HEK293 (cell line): ENCODE measurements at regions not wholly inside any gene's neighbourhood (a gene's known extent, or its start where the extent isn't known, plus 50 kb on each side); places are given as distances from the start of the nearest gene placed in this dataset.
A peak's percentile ranks its signal among the peaks of the same experiment; 100 is the strongest.

Experiments
- EGR2 ChIP-seq: fragments of 450-650 bp; formaldehyde crosslinking; IDR thresholded peaks from 2 replicates; pipeline ENCODE4 v1.5.1; 2016; ENCODE audit warnings: low read depth, missing biosample characterization, missing genetic modification characterization
- GLIS1 ChIP-seq: fragments of 450-650 bp; formaldehyde crosslinking; IDR thresholded peaks from 2 replicates; pipeline ENCODE4 v1.5.1; 2016; ENCODE audit warnings: missing biosample characterization, missing genetic modification characterization
- KLF9 ChIP-seq: fragments of 450-650 bp; formaldehyde crosslinking; IDR thresholded peaks from 2 replicates; pipeline ENCODE4 v1.5.1; 2016; ENCODE audit warnings: missing biosample characterization, missing genetic modification characterization, low read depth
- MYNN ChIP-seq: fragments of 450-650 bp; formaldehyde crosslinking; IDR thresholded peaks from 2 replicates; pipeline ENCODE4 v1.5.1; 2016; ENCODE audit warnings: missing biosample characterization, missing genetic modification characterization, borderline replicate concordance
- SP7 ChIP-seq: fragments of 450-650 bp; formaldehyde crosslinking; IDR thresholded peaks from 2 replicates; pipeline ENCODE4 v1.5.1; 2016; ENCODE audit warnings: missing biosample characterization, missing genetic modification characterization
- YY1 ChIP-seq: fragments of 450-650 bp; formaldehyde crosslinking; IDR thresholded peaks from 2 replicates; pipeline ENCODE4 v1.5.1; 2018; ENCODE audit warnings: missing biosample characterization, missing genetic modification characterization
- ZBTB17 ChIP-seq: fragments of 450-650 bp; formaldehyde crosslinking; IDR thresholded peaks from 2 replicates; pipeline ENCODE4 v1.5.1; 2016; ENCODE audit warnings: missing biosample characterization, missing genetic modification characterization
- ZBTB26 ChIP-seq: fragments of 450-650 bp; formaldehyde crosslinking; optimal IDR thresholded peaks from 2 replicates; pipeline ENCODE3; 2016; ENCODE audit warnings: missing biosample characterization, mild to moderate bottlenecking, missing genetic modification characterization
- ZEB2 ChIP-seq: fragments of 450-650 bp; formaldehyde crosslinking; IDR thresholded peaks from 2 replicates; pipeline ENCODE4 v1.5.1; 2016; ENCODE audit warnings: missing biosample characterization, missing genetic modification characterization
- ZFHX2 ChIP-seq: fragments of 450-650 bp; formaldehyde crosslinking; conservative IDR thresholded peaks from 2 replicates; pipeline ENCODE4 v1.5.1; 2016; ENCODE audit warnings: missing biosample characterization, missing genetic modification characterization
- ZNF174 ChIP-seq: fragments of 450-650 bp; formaldehyde crosslinking; IDR thresholded peaks from 2 replicates; pipeline ENCODE4 v1.5.0; 2017; ENCODE audit warnings: missing biosample characterization, mild to moderate bottlenecking, missing genetic modification characterization
- ZNF214 ChIP-seq: fragments of 450-650 bp; formaldehyde crosslinking; IDR thresholded peaks from 2 replicates; pipeline ENCODE4 v1.5.1; 2017; ENCODE audit warnings: missing biosample characterization, mild to moderate bottlenecking, missing genetic modification characterization, borderline replicate concordance
- ZNF335 ChIP-seq: fragments of 450-650 bp; formaldehyde crosslinking; conservative IDR thresholded peaks from 2 replicates; pipeline ENCODE4 v1.5.1; 2016; ENCODE audit warnings: missing biosample characterization, missing genetic modification characterization
- ZNF341 ChIP-seq: fragments of 450-650 bp; formaldehyde crosslinking; IDR thresholded peaks from 2 replicates; pipeline ENCODE4; 2016; ENCODE audit warnings: low read depth, missing biosample characterization, missing genetic modification characterization
- ZNF433 ChIP-seq: fragments of 450-650 bp; formaldehyde crosslinking; IDR thresholded peaks from 2 replicates; pipeline ENCODE4 v1.5.1; 2016; ENCODE audit warnings: missing biosample characterization, missing genetic modification characterization, low read depth
- ZNF518A ChIP-seq: fragments of 450-650 bp; formaldehyde crosslinking; conservative IDR thresholded peaks from 2 replicates; pipeline ENCODE4 v1.5.1; 2016; ENCODE audit warnings: low read depth, missing biosample characterization, missing genetic modification characterization
- ZNF544 ChIP-seq: fragments of 450-650 bp; formaldehyde crosslinking; IDR thresholded peaks from 2 replicates; pipeline ENCODE4 v1.5.0; 2017; ENCODE audit warnings: missing biosample characterization, missing genetic modification characterization
- ZNF560 ChIP-seq: fragments of 450-650 bp; formaldehyde crosslinking; IDR thresholded peaks from 2 replicates; pipeline ENCODE4 v1.5.1; 2017; ENCODE audit warnings: missing biosample characterization, missing genetic modification characterization, borderline replicate concordance
- ZNF658 ChIP-seq: fragments of 450-650 bp; formaldehyde crosslinking; IDR thresholded peaks from 2 replicates; pipeline ENCODE4; 2016; ENCODE audit warnings: missing biosample characterization, missing genetic modification characterization
- ZNF670 ChIP-seq: fragments of 450-650 bp; formaldehyde crosslinking; IDR thresholded peaks from 2 replicates; pipeline ENCODE4 v1.5.1; 2016; ENCODE audit warnings: missing biosample characterization, missing genetic modification characterization, low read depth
- ZNF830 ChIP-seq: fragments of 450-650 bp; IDR thresholded peaks from 2 replicates; pipeline ENCODE4 v1.5.0; 2018; ENCODE audit warnings: missing biosample characterization, missing genetic modification characterization, low read depth, mild to moderate bottlenecking, moderate library complexity
- ZSCAN16 ChIP-seq: fragments of 450-650 bp; formaldehyde crosslinking; IDR thresholded peaks from 2 replicates; pipeline ENCODE4 v1.5.1; 2016; ENCODE audit warnings: missing biosample characterization, missing genetic modification characterization
- TF ChIP-seq, protein P1 (sequence below): fragments of 450-650 bp; formaldehyde crosslinking; IDR thresholded peaks from 2 replicates; pipeline ENCODE4 v1.5.1; 2016; ENCODE audit warnings: missing biosample characterization, missing genetic modification characterization
- TF ChIP-seq, protein P2 (sequence below): fragments of 450-650 bp; formaldehyde crosslinking; IDR thresholded peaks from 2 replicates; pipeline ENCODE4 v1.5.1; 2017; ENCODE audit warnings: missing biosample characterization, missing genetic modification characterization
- TF ChIP-seq, protein P3 (sequence below): fragments of 450-650 bp; formaldehyde crosslinking; IDR thresholded peaks from 2 replicates; pipeline ENCODE4 v1.5.1; 2017; ENCODE audit warnings: missing biosample characterization, mild to moderate bottlenecking, missing genetic modification characterization, moderate library complexity

GRCh38 chr15:98428253-98428989, 219.9 kb upstream of the IGF1R start (continued):
- no peak for TF ChIP-seq MYNN (tag by site-specific recombination)
- no peak for TF ChIP-seq ZNF560 (tag by site-specific recombination)
- TF ChIP-seq ZNF658 (tag by site-specific recombination): no peak
- no peak for TF ChIP-seq ZNF174 (tag by site-specific recombination)
- TF ChIP-seq, protein P1, sequence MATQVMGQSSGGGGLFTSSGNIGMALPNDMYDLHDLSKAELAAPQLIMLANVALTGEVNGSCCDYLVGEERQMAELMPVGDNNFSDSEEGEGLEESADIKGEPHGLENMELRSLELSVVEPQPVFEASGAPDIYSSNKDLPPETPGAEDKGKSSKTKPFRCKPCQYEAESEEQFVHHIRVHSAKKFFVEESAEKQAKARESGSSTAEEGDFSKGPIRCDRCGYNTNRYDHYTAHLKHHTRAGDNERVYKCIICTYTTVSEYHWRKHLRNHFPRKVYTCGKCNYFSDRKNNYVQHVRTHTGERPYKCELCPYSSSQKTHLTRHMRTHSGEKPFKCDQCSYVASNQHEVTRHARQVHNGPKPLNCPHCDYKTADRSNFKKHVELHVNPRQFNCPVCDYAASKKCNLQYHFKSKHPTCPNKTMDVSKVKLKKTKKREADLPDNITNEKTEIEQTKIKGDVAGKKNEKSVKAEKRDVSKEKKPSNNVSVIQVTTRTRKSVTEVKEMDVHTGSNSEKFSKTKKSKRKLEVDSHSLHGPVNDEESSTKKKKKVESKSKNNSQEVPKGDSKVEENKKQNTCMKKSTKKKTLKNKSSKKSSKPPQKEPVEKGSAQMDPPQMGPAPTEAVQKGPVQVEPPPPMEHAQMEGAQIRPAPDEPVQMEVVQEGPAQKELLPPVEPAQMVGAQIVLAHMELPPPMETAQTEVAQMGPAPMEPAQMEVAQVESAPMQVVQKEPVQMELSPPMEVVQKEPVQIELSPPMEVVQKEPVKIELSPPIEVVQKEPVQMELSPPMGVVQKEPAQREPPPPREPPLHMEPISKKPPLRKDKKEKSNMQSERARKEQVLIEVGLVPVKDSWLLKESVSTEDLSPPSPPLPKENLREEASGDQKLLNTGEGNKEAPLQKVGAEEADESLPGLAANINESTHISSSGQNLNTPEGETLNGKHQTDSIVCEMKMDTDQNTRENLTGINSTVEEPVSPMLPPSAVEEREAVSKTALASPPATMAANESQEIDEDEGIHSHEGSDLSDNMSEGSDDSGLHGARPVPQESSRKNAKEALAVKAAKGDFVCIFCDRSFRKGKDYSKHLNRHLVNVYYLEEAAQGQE (tag by site-specific recombination): no peak
- no peak for TF ChIP-seq ZNF433 (tag by site-specific recombination)
- TF ChIP-seq ZNF518A: no peak
- TF ChIP-seq ZNF214: no peak
- no peak for TF ChIP-seq ZNF830
- peak; percentile 90 for TF ChIP-seq ZNF335 (tag by site-specific recombination)
- no peak for TF ChIP-seq KLF9 (tag by site-specific recombination)
- TF ChIP-seq, protein P2, sequence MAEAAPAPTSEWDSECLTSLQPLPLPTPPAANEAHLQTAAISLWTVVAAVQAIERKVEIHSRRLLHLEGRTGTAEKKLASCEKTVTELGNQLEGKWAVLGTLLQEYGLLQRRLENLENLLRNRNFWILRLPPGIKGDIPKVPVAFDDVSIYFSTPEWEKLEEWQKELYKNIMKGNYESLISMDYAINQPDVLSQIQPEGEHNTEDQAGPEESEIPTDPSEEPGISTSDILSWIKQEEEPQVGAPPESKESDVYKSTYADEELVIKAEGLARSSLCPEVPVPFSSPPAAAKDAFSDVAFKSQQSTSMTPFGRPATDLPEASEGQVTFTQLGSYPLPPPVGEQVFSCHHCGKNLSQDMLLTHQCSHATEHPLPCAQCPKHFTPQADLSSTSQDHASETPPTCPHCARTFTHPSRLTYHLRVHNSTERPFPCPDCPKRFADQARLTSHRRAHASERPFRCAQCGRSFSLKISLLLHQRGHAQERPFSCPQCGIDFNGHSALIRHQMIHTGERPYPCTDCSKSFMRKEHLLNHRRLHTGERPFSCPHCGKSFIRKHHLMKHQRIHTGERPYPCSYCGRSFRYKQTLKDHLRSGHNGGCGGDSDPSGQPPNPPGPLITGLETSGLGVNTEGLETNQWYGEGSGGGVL: no peak
- no peak for TF ChIP-seq ZNF544
- TF ChIP-seq, protein P3, sequence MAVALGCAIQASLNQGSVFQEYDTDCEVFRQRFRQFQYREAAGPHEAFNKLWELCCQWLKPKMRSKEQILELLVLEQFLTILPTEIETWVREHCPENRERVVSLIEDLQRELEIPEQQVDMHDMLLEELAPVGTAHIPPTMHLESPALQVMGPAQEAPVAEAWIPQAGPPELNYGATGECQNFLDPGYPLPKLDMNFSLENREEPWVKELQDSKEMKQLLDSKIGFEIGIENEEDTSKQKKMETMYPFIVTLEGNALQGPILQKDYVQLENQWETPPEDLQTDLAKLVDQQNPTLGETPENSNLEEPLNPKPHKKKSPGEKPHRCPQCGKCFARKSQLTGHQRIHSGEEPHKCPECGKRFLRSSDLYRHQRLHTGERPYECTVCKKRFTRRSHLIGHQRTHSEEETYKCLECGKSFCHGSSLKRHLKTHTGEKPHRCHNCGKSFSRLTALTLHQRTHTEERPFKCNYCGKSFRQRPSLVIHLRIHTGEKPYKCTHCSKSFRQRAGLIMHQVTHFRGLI: peak; percentile 85
- peak; percentile 49 for TF ChIP-seq ZBTB17 (tag by site-specific recombination)
- TF ChIP-seq ZSCAN16 (tag by site-specific recombination): no peak
- peak; percentile 48; the same call in 1 of the 2 replicates for TF ChIP-seq EGR2 (tag by site-specific recombination)
- TF ChIP-seq ZEB2 (tag by site-specific recombination): 0 out of 2 replicates have a peak, but pooled peaks have one; percentile 16
- TF ChIP-seq SP7: no peak
- TF ChIP-seq ZNF670: no peak
- TF ChIP-seq GLIS1 (tag by site-specific recombination): 0 out of 2 replicates have a peak, but pooled peaks have one; percentile 27
- TF ChIP-seq ZNF341 (tag by site-specific recombination): no peak
- peak; percentile 77 for TF ChIP-seq ZFHX2 (tag by site-specific recombination)
- peak; percentile 88 for TF ChIP-seq ZBTB26 (tag by site-specific recombination)
- TF ChIP-seq YY1: no peak
